ENCODE measurements at regions not wholly inside any gene's neighbourhood (a gene's known extent, or its start where the extent isn't known, plus 50 kb on each side); places are given as distances from the start of the nearest gene placed in this dataset.

GRCh38 chr4:4593596-4594284, 51.9 kb upstream of the STX18 start:
- no peaks in the 10 kb centered on the region for H3K4me1 ChIP-seq
- DNase-seq (no peak), ATAC-seq (no peak)
- peaks cover 8% of the 10 kb centered on the region for H3K9me3 ChIP-seq
- no peaks in the 10 kb centered on the region for H3K36me3 ChIP-seq
- no peaks in the 10 kb centered on the region for H3K27me3 ChIP-seq
- H3K4me3 ChIP-seq, result no peak overlapping the region
- TF ChIP-seq CTCF (IDR thresholded peaks at IDR 0.05), result no peak
- intact Hi-C loops (cut with DNase I), result no loop called here
- H3K27ac ChIP-seq, result no peak overlapping the region

- Histone ChIP-seq H3K36me3 (no peaks in the 10 kb centered on the region), H3K9me3 (peaks cover 8% of the 10 kb centered on the region), H3K4me3 (no peak overlapping the region), H3K4me1 (no peaks in the 10 kb centered on the region), H3K27ac (no peak overlapping the region), H3K27me3 (no peaks in the 10 kb centered on the region)
- ATAC-seq, result no peak
- no peak for TF ChIP-seq CTCF (IDR thresholded peaks at IDR 0.05)
- no peak for DNase-seq
- intact Hi-C loops (cut with DNase I), result no loop called here
Measured at GRCh38 chr4:4592414-4592813, 50.6 kb upstream of the STX18 start.

All from upper lobe of right lung (tissue), 1 donor.